NCI-H510A (cell line): ENCODE measurements at regions not wholly inside any gene's neighbourhood (a gene's known extent, or its start where the extent isn't known, plus 50 kb on each side); places are given as distances from the start of the nearest gene placed in this dataset.
A peak's percentile ranks its signal among the peaks of the same experiment; 100 is the strongest.

Source experiments
- DNase-seq: peaks from one replicate; lab custom pipeline; 2025; lab: John Stamatoyannopoulos, UW

GRCh38 chr13:106172176-106172905 lies 363.1 kb downstream of the EFNB2 start:
- no peak for DNase-seq

GRCh38 chr13:106163426-106163825 lies 372.0 kb downstream of the EFNB2 start:
- no peak for DNase-seq

GRCh38 chr13:106161146-106161545 lies 374.3 kb downstream of the EFNB2 start:
- DNase-seq, result no peak

- DNase-seq, result no peak
These were observed 375.9 kb downstream of the EFNB2 start for GRCh38 chr13:106159295-106160195.

GRCh38 chr13:106156468-106156867 lies 379.0 kb downstream of the EFNB2 start:
- DNase-seq, result no peak

GRCh38 chr13:106155411-106155810 lies 380.1 kb downstream of the EFNB2 start:
- DNase-seq, result no peak

GRCh38 chr13:106153876-106154275 lies 381.6 kb downstream of the EFNB2 start:
- DNase-seq, result no peak

- DNase-seq, result no peak
These were observed 382.4 kb downstream of the EFNB2 start for GRCh38 chr13:106153041-106153440.

- DNase-seq, result no peak
These were observed 383.4 kb downstream of the EFNB2 start for GRCh38 chr13:106152047-106152446.

- no peak for DNase-seq
These were observed 384.3 kb downstream of the EFNB2 start for GRCh38 chr13:106151056-106151699.

- peak; percentile 19 for DNase-seq
These were observed 389.2 kb downstream of the EFNB2 start for GRCh38 chr13:106145997-106146864.

- DNase-seq, result no peak
These were observed 390.4 kb downstream of the EFNB2 start for GRCh38 chr13:106145070-106145469.

- peak; percentile 39 for DNase-seq
These were observed 391.3 kb downstream of the EFNB2 start for GRCh38 chr13:106143930-106144709.

GRCh38 chr13:106143392-106143791 lies 392.1 kb downstream of the EFNB2 start:
- DNase-seq, result no peak

GRCh38 chr13:106140476-106140875 lies 395.0 kb downstream of the EFNB2 start:
- DNase-seq, result no peak

GRCh38 chr13:106139942-106140341 lies 395.5 kb downstream of the EFNB2 start:
- no peak for DNase-seq

- no peak for DNase-seq
These were observed 396.1 kb downstream of the EFNB2 start for GRCh38 chr13:106139377-106139776.

- no peak for DNase-seq
These were observed 396.8 kb downstream of the EFNB2 start for GRCh38 chr13:106138620-106139019.

- DNase-seq, result no peak
These were observed 402.4 kb downstream of the EFNB2 start for GRCh38 chr13:106133025-106133424.

GRCh38 chr13:106132216-106132615 lies 403.2 kb downstream of the EFNB2 start:
- DNase-seq, result no peak

GRCh38 chr13:106129993-106130392 lies 405.5 kb downstream of the EFNB2 start:
- DNase-seq, result no peak
